Upper lobe of left lung (tissue), 6 donors: ENCODE measurements at regions not wholly inside any gene's neighbourhood (a gene's known extent, or its start where the extent isn't known, plus 50 kb on each side); places are given as distances from the start of the nearest gene placed in this dataset.

Experiments used
- ATAC-seq, 2 donors: fragments of 200-7000 bp; cut with Tn5 transposase; one replicate each; pipeline ENCODE4 v1.9.1; 2022; ENCODE audit warnings: mild to moderate bottlenecking in 2 of 2, moderate library complexity in 2 of 2; ENCODE audit not compliant: low FRiP score in 2 of 2
- DNase-seq, 2 donors: peaks; one replicate each; pipeline ENCODE4 v3.0.0-alpha.2; 2019 to 2020
- H3K27ac ChIP-seq, 4 donors: fragments of 200-600 bp; sonication (generic); one replicate each; pipeline ENCODE4 v1.5.1; 2016 to 2019
- H3K27me3 ChIP-seq, 4 donors: fragments of 200-600 bp; sonication (generic); one replicate each; pipeline ENCODE4 v1.5.1; 2017 to 2019
- H3K36me3 ChIP-seq, 4 donors: fragments of 200-600 bp; sonication (generic); one replicate each; pipeline ENCODE4 v1.5.1; 2016 to 2019
- H3K4me1 ChIP-seq, 4 donors: fragments of 200-600 bp; sonication (generic); one replicate each; pipeline ENCODE4 v1.5.1; 2018 to 2019
- H3K4me3 ChIP-seq, 4 donors: fragments of 200-600 bp; sonication (generic); one replicate each; pipeline ENCODE4 v1.5.1; 2017 to 2019; ENCODE audit warnings: mild to moderate bottlenecking in 2 of 4, moderate library complexity in 1 of 4
- H3K9me3 ChIP-seq, 4 donors: fragments of 200-600 bp; sonication (generic); one replicate each; pipeline ENCODE4 v1.5.1; 2018 to 2019
- CTCF ChIP-seq, 6 experiments: fragments of 450-650 bp in 4 of 6; fragments of 200-600 bp in 2 of 6; sonication (generic) in 2 of 6; IDR thresholded peaks; one replicate each; pipeline ENCODE4 v1.5.1; 2016 to 2019; ENCODE audit warnings: antibody characterized with exemption in 6 of 6
- EP300 ChIP-seq, 4 donors: sonication (generic); formaldehyde crosslinking; IDR thresholded peaks; one replicate each; pipeline ENCODE4 v1.5.1; 2017; ENCODE audit warnings: antibody characterized with exemption in 4 of 4, control low read depth in 2 of 4
- POLR2A ChIP-seq, 4 donors: fragments of 450-650 bp; IDR thresholded peaks; one replicate each; pipeline ENCODE4 v1.5.1; 2016 to 2017; ENCODE audit warnings: antibody characterized with exemption in 4 of 4, mild to moderate bottlenecking in 2 of 4
- POLR2AphosphoS5 ChIP-seq, 2 donors: sonication (generic); formaldehyde crosslinking; IDR thresholded peaks; one replicate each; pipeline ENCODE4 v1.5.1; 2017; ENCODE audit warnings: antibody characterized with exemption in 2 of 2
- WGBS, 2 donors: methylation state at CpG; one replicate each; pipeline ENCODE4 v1.1.5; 2017 to 2018; 5-methylcytosine and 5-hydroxymethylcytosine counted together
- donor health status: DM: no; HTN: no; CAD: no; lungs with moderate emphysema.
- donor health status: DM: no; HTN: yes; CAD: no; lungs with severe emphysema.

DNA sequence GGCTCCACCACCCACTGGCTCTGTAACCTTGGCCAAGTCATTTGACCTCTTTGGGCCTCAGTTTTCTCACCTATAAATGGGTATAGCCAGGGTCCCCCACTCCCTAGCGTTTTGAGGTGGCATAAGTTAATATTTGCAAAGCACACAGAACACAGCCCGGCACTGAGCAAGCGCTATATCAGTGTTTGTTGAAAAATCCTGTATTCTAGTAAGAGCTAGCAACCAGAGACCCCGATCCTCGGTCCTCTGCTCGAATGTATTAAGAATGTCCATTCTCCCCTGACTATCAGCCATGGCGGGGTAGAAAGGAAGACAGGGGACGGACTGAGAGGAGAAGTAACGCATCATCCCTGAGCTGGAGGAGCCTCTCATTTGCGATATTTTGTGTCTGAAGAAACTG lies 131.2 kb downstream of the IRF8 start:
- ATAC-seq (no peak), DNase-seq (no peak)
- no peak for TF ChIP-seq EP300 (IDR thresholded peaks at IDR 0.05)
- TF ChIP-seq POLR2A (IDR thresholded peaks at IDR 0.05), result no peak
- TF ChIP-seq POLR2AphosphoS5 (IDR thresholded peaks at IDR 0.05), result no peak
- TF ChIP-seq CTCF (IDR thresholded peaks at IDR 0.05), result no peak
- Histone ChIP-seq H3K4me3 (no peak overlapping the region), H3K27me3 (no peaks in the 10 kb centered on the region), H3K36me3 (no peaks in the 10 kb centered on the region), H3K4me1 (no peaks in the 10 kb centered on the region), H3K27ac (no peak overlapping the region), H3K9me3 (peaks cover 0 to 4% (median under 1%) of the 10 kb centered on the region in 4 donors)
- 90 to 92% methylated on average over 10 of the region's 10 CpGs for WGBS, 2 donors

GRCh38 chr16:86031141-86031678 lies 132.2 kb downstream of the IRF8 start:
- DNase-seq (no peak), ATAC-seq (no peak)
- H3K27me3 ChIP-seq, result no peaks in the 10 kb centered on the region
- no peak overlapping the region for H3K4me3 ChIP-seq
- no peaks in the 10 kb centered on the region for H3K9me3 ChIP-seq
- 84 to 94% methylated on average over 5 of the region's 5 CpGs for WGBS, 2 donors
- H3K27ac ChIP-seq, result no peak overlapping the region
- no peaks in the 10 kb centered on the region for H3K4me1 ChIP-seq
- H3K36me3 ChIP-seq, result no peaks in the 10 kb centered on the region
- TF ChIP-seq EP300 (IDR thresholded peaks at IDR 0.05) (no peak), POLR2A (IDR thresholded peaks at IDR 0.05) (no peak), POLR2AphosphoS5 (IDR thresholded peaks at IDR 0.05) (no peak), CTCF (IDR thresholded peaks at IDR 0.05) (no peak)

GRCh38 chr16:86033016-86033474 lies 134.1 kb downstream of the IRF8 start:
- H3K4me3 ChIP-seq, result no peak overlapping the region

DNA sequence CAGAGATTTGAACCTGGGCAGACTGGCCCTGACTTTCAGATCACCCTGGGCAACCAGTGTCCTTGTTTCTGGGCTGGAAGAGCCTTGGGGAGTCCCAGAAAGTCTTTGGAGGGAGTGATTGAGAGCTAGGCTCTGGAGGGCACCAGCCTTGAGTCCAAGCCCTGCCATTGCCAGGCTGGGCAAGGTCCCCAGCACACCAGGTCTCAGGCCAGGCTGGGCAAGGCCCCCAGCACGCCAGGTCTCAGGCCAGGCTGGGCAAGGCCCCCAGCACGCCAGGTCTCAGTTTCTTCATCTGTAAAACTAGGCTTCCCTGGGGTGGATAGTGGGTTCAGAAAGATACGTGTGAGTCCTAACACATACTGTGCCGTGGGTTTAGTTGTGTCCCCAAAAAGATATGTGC lies 135.0 kb downstream of the IRF8 start:
- DNase-seq (peak in 1 of 2 donors; percentile 48), ATAC-seq (no peak)
- Histone ChIP-seq H3K4me1 (peaks cover 0 to 9% (median 6%) of the 10 kb centered on the region in 4 donors), H3K27ac (no peak overlapping the region), H3K9me3 (no peaks in the 10 kb centered on the region), H3K36me3 (no peaks in the 10 kb centered on the region), H3K27me3 (no peaks in the 10 kb centered on the region), H3K4me3 (no peak overlapping the region)
- TF ChIP-seq POLR2AphosphoS5 (IDR thresholded peaks at IDR 0.05), result no peak
- no peak for TF ChIP-seq POLR2A (IDR thresholded peaks at IDR 0.05)
- TF ChIP-seq CTCF (IDR thresholded peaks at IDR 0.05), result no peak
- no peak for TF ChIP-seq EP300 (IDR thresholded peaks at IDR 0.05)
- WGBS, 2 donors, result 88% methylated on average over 4 of the region's 4 CpGs

More at GRCh38 chr16:86033016-86033474, 134.1 kb downstream of the IRF8 start:
- ATAC-seq (peak in 1 of 2 donors; percentile 18), DNase-seq (peak in 1 of 2 donors; percentile 71)
- Histone ChIP-seq H3K27ac (no peak overlapping the region), H3K27me3 (no peaks in the 10 kb centered on the region), H3K36me3 (no peaks in the 10 kb centered on the region), H3K9me3 (no peaks in the 10 kb centered on the region), H3K4me1 (no peaks in the 10 kb centered on the region)
- 39 to 53% methylated on average over 13 to 19 of the region's 19 CpGs for WGBS, 2 donors
- TF ChIP-seq EP300 (IDR thresholded peaks at IDR 0.05) (no peak), CTCF (IDR thresholded peaks at IDR 0.05) (no peak), POLR2AphosphoS5 (IDR thresholded peaks at IDR 0.05) (peak in 1 of 2 donors; percentile 58), POLR2A (IDR thresholded peaks at IDR 0.05) (no peak)

- peaks cover 0 to 12% (median 6%) of the 10 kb centered on the region in 4 donors for H3K4me1 ChIP-seq
- H3K27ac ChIP-seq, result no peak overlapping the region
- H3K36me3 ChIP-seq, result no peaks in the 10 kb centered on the region
- WGBS, 2 donors, result 89 to 94% methylated on average over 9 to 12 of the region's 12 CpGs
- TF ChIP-seq POLR2AphosphoS5 (IDR thresholded peaks at IDR 0.05), result no peak
- no peak for TF ChIP-seq CTCF (IDR thresholded peaks at IDR 0.05)
- TF ChIP-seq POLR2A (IDR thresholded peaks at IDR 0.05), result no peak
- no peak for TF ChIP-seq EP300 (IDR thresholded peaks at IDR 0.05)
- ATAC-seq (no peak), DNase-seq (no peak)
- no peak overlapping the region for H3K4me3 ChIP-seq
- no peaks in the 10 kb centered on the region for H3K27me3 ChIP-seq
- no peaks in the 10 kb centered on the region for H3K9me3 ChIP-seq
These were observed 135.5 kb downstream of the IRF8 start for GRCh38 chr16:86034421-86034919.
